Fibroblast of the aortic adventitia (primary cell): ENCODE measurements at regions not wholly inside any gene's neighbourhood (a gene's known extent, or its start where the extent isn't known, plus 50 kb on each side); places are given as distances from the start of the nearest gene placed in this dataset.

ENCODE experiments used
- DNase-seq: peaks from one replicate; pipeline ENCODE4 v3.0.0-alpha.2; 2010; ENCODE audit warnings: low read depth
- H3K4me3 ChIP-seq: 2 replicates; pipeline ENCODE4 v1.5.1; 2011; ENCODE audit warnings: low read depth, mild to moderate bottlenecking, control low read depth, low read length, moderate library complexity
- TF ChIP-seq, protein P1 (sequence below): IDR thresholded peaks from 2 replicates; pipeline ENCODE4 v1.5.1; 2011; ENCODE audit warnings: mild to moderate bottlenecking, low read length, control low read depth, inconsistent platforms; ENCODE audit not compliant: insufficient read depth

DNA sequence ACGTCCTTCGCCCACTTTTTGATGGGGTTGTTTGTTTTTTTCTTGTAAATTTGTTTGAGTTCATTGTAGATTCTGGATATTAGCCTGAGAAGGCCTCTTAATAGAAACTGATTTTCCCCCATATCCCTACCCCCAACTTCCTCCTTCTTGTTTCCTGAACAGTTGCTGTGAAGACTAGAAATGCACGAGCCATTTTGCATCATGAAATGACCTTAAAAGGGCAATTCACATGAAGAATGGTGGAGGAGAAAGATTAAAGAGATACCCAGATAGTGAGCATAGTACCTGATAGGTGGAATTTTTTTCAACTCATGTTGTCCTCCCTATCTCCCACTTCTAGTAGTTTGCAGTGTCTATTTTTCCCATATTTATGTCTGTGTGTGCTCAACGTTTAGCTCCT is 55.2 kb upstream of the KCNH8 start:
- TF ChIP-seq, protein P1, sequence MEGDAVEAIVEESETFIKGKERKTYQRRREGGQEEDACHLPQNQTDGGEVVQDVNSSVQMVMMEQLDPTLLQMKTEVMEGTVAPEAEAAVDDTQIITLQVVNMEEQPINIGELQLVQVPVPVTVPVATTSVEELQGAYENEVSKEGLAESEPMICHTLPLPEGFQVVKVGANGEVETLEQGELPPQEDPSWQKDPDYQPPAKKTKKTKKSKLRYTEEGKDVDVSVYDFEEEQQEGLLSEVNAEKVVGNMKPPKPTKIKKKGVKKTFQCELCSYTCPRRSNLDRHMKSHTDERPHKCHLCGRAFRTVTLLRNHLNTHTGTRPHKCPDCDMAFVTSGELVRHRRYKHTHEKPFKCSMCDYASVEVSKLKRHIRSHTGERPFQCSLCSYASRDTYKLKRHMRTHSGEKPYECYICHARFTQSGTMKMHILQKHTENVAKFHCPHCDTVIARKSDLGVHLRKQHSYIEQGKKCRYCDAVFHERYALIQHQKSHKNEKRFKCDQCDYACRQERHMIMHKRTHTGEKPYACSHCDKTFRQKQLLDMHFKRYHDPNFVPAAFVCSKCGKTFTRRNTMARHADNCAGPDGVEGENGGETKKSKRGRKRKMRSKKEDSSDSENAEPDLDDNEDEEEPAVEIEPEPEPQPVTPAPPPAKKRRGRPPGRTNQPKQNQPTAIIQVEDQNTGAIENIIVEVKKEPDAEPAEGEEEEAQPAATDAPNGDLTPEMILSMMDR: no peak
- H3K4me3 ChIP-seq: no peak overlapping the region
- no peak for DNase-seq

DNA sequence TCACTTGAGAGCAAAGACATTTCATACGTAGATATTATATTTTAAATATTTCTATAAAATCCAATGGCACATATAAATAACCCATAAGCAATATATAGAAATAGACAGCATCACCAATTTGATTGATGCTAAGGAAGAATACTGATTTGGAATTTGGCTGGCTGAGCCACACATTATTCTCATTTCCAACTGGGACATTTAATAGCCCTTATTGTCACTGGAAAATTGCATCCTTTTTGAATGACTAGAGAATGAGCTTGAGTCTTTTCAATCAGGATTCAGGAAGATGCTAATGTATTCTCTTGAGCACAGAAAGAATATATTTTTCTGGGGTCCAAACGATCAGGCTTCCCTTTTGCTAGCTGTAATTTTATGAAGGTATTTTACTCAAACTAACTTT is 70.9 kb upstream of the KCNH8 start:
- DNase-seq: no peak
- TF ChIP-seq, protein P1: no peak
- H3K4me3 ChIP-seq: no peak overlapping the region

DNA sequence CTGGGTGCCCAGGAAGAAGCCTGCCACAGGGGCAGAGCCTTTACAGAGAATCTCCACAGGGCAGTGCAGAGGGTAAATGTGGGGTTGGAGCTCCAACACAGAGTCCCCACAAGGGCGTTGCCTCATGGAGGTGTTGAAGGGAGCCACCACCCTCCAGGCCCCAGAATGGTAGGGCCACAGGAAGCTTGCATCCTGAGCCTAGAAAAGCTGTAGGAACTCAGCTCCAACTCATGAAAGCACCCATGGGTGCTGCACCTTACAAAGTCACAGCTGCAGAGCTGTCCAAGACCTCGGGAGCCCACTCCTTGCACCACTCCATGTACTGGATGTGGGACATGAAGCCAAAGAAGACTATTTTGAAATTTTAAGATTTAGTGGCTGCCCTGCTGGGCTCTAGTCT is 73.3 kb upstream of the KCNH8 start:
- DNase-seq: no peak
- no peak overlapping the region for H3K4me3 ChIP-seq
- TF ChIP-seq, protein P1: no peak

DNA sequence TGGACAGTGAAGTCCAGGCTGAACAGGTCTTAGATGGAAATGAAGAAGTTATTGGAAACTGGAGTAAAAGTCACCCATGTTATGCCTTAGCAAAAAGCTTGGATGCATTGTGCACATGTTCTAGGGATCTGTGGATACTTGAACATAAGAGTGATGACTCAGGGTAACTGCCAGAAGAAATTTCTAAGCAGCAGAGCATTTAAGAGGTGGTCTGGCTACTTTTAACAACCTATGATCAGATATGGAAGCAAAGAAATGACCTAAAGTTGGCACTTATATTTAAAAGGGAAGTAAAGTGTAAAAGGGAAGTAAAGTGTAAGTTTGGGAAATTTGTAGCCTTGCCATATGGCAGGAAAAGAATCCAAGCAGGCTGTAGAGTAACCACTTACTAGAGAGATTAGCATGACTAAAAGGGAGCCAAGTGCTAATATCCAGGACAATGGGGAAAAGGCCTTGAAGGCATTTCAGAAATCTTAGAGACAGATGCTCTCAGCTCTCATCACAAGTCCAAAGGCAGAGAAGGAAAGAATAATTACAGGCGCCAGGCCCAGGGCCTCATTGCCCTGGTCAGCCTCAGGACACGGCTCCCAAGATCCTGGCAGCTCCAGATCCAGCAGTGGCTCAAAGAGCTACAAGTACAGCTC is 73.9 kb upstream of the KCNH8 start:
- TF ChIP-seq, protein P1: no peak

DNA sequence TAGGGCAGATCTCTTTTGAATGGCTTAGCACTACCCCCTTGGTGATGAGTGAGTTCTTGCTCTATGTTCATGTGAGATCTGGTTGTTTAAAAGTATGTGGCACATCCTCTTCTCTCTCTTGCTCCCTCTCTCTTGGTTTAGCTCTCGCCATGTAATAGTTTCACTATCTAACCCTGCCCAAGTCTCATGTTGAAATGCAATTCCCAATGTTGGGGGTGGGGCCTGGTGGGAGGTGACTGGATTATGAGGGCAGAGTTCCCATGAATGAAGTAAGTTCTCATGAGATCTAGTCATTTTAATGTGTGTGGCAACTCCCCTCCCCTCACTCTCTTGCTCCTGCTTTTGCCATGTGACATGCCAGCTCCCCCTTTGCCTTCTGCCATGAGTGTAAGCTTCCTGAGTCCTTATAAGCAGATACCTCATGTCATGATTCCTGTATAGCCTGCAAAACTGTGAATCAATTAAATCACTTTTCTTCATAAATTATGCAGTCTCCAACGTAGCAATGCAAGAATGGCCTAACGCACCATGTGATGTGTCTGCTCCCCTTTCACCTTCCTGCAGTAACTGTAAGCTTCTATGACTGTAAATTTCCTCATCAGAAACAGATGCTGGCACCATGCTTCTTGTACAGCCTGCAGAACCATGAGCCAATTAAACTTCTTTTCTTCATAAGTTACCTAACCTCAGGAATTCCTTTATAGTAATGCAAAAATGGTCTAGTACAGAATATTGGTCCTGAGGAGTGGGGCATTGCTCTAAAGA is 74.8 kb upstream of the KCNH8 start:
- no peak overlapping the region for H3K4me3 ChIP-seq
- no peak for DNase-seq
- TF ChIP-seq, protein P1: no peak

More for the DNA sequence above, 73.9 kb upstream of the KCNH8 start:
- no peak overlapping the region for H3K4me3 ChIP-seq
- DNase-seq: no peak

DNA sequence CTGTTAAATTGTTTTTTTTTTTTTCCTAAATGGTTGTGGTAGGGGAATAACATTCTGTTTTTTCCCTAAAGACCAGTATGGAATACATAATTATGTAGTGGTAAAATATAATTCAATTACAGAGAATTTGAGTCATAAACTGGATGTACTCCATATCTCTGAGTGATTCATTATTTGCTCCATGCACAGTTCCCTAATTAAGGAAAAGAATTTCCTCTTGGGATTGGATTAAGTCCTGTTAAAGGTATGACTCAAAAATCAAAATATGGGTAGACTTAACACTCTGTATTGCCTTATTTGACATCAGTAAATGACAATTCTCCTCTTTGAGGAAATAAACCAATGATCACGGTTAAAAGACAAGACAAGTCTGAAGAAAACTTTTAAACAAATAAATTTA is 78.0 kb upstream of the KCNH8 start:
- no peak overlapping the region for H3K4me3 ChIP-seq
- TF ChIP-seq, protein P1: no peak
- no peak for DNase-seq
